ENCODE measurements at regions not wholly inside any gene's neighbourhood (a gene's known extent, or its start where the extent isn't known, plus 50 kb on each side); places are given as distances from the start of the nearest gene placed in this dataset.

GRCh38 chr3:193754719-193755118 is 161.7 kb downstream of the OPA1 start:
- H3K27me3 Mint-ChIP-seq (ENCODE audit: low read depth, poor library complexity): peaks cover 2% of the 10 kb centered on the region
- H3K4me3 Mint-ChIP-seq: no peak overlapping the region
- H3K36me3 Mint-ChIP-seq (ENCODE audit: low read depth): peaks cover 27% of the 10 kb centered on the region
- DNase-seq: no peak
- H3K27ac Mint-ChIP-seq: no peak overlapping the region
- H3K4me1 Mint-ChIP-seq: peaks cover 9% of the 10 kb centered on the region
- TF ChIP-seq, protein P1, sequence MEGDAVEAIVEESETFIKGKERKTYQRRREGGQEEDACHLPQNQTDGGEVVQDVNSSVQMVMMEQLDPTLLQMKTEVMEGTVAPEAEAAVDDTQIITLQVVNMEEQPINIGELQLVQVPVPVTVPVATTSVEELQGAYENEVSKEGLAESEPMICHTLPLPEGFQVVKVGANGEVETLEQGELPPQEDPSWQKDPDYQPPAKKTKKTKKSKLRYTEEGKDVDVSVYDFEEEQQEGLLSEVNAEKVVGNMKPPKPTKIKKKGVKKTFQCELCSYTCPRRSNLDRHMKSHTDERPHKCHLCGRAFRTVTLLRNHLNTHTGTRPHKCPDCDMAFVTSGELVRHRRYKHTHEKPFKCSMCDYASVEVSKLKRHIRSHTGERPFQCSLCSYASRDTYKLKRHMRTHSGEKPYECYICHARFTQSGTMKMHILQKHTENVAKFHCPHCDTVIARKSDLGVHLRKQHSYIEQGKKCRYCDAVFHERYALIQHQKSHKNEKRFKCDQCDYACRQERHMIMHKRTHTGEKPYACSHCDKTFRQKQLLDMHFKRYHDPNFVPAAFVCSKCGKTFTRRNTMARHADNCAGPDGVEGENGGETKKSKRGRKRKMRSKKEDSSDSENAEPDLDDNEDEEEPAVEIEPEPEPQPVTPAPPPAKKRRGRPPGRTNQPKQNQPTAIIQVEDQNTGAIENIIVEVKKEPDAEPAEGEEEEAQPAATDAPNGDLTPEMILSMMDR (IDR thresholded peaks at IDR 0.05): no peak
- H3K9me3 Mint-ChIP-seq: peaks cover 74% of the 10 kb centered on the region

GRCh38 chr3:193756536-193756935 is 163.5 kb downstream of the OPA1 start:
- peaks cover 5% of the 10 kb centered on the region for H3K27me3 Mint-ChIP-seq (ENCODE audit: low read depth, poor library complexity)
- H3K9me3 Mint-ChIP-seq: peaks cover 70% of the 10 kb centered on the region

DNA sequence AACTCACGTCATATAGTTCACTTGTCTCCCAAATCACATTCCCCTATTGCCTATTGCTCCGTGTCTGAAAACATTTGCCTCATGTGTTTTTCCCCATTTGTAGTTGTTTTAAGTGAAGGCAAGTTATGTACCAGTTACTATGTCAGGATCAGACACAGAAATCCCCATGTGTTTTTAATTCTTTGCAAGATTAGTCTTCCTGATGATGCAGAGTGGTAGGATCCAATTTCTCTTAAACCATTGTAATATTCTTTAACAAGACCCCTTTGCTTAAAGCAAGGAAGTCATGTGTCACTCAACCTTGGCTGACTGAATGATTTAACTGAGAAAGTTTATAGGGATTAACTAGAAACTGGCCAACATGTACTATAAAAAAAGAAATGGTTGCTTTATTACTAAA is 164.4 kb downstream of the OPA1 start:
- H3K27ac Mint-ChIP-seq: no peak overlapping the region
- peaks cover 5% of the 10 kb centered on the region for H3K27me3 Mint-ChIP-seq (ENCODE audit: low read depth, poor library complexity)
- no peak for DNase-seq
- H3K36me3 Mint-ChIP-seq (ENCODE audit: low read depth): peaks cover 27% of the 10 kb centered on the region
- H3K4me1 Mint-ChIP-seq: peaks cover 9% of the 10 kb centered on the region
- H3K4me3 Mint-ChIP-seq: no peak overlapping the region
- TF ChIP-seq, protein P1 (IDR thresholded peaks at IDR 0.05): no peak
- peaks cover 64% of the 10 kb centered on the region for H3K9me3 Mint-ChIP-seq

More at GRCh38 chr3:193756536-193756935, 163.5 kb downstream of the OPA1 start:
- Mint-ChIP-seq H3K4me1 (peaks cover 9% of the 10 kb centered on the region), H3K36me3 (ENCODE audit: low read depth) (peaks cover 27% of the 10 kb centered on the region), H3K27ac (no peak overlapping the region), H3K4me3 (no peak overlapping the region)
- no peak for DNase-seq
- TF ChIP-seq, protein P1 (IDR thresholded peaks at IDR 0.05): no peak

GRCh38 chr3:193761969-193762368 is 169.0 kb downstream of the OPA1 start:
- peaks cover 42% of the 10 kb centered on the region for H3K9me3 Mint-ChIP-seq
- DNase-seq: no peak
- H3K27me3 Mint-ChIP-seq (ENCODE audit: low read depth, poor library complexity): peaks cover 15% of the 10 kb centered on the region
- no peak overlapping the region for H3K4me3 Mint-ChIP-seq
- peaks cover 12% of the 10 kb centered on the region for H3K36me3 Mint-ChIP-seq (ENCODE audit: low read depth)
- peaks cover 27% of the 10 kb centered on the region for H3K4me1 Mint-ChIP-seq
- H3K27ac Mint-ChIP-seq: no peak overlapping the region
- TF ChIP-seq, protein P1 (IDR thresholded peaks at IDR 0.05): no peak

GRCh38 chr3:193762657-193763056 is 169.6 kb downstream of the OPA1 start:
- no peak for DNase-seq
- Mint-ChIP-seq H3K27me3 (ENCODE audit: low read depth, poor library complexity) (peaks cover 15% of the 10 kb centered on the region), H3K4me1 (peaks cover 34% of the 10 kb centered on the region), H3K4me3 (no peak overlapping the region), H3K36me3 (ENCODE audit: low read depth) (peaks cover 6% of the 10 kb centered on the region), H3K27ac (no peak overlapping the region), H3K9me3 (peaks cover 35% of the 10 kb centered on the region)
- TF ChIP-seq, protein P1 (IDR thresholded peaks at IDR 0.05): no peak

DNA sequence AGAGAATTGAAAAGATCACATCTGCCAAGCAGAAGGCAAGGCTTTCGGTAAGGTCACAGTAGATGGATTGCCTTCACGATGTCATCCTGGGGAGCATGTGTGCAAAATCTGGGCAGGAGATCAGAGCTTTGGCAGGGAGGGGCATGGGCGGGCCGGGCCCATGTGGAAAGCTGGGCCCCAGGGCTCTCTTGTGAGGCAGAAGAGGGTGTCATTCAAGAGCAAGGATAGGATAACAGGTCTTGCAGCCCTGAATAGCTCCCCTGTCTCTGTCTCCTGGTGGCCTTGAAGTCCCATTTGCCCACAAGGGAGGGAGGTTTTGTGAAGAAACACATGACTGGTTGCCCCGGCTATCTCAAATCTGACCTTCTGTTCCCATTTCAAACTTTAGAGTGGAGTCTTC is 172.0 kb downstream of the OPA1 start:
- no peak overlapping the region for H3K4me3 Mint-ChIP-seq
- H3K4me1 Mint-ChIP-seq: peaks cover 42% of the 10 kb centered on the region
- peaks cover 10% of the 10 kb centered on the region for H3K27me3 Mint-ChIP-seq (ENCODE audit: low read depth, poor library complexity)
- DNase-seq: no peak
- peaks cover 6% of the 10 kb centered on the region for H3K36me3 Mint-ChIP-seq (ENCODE audit: low read depth)
- peak overlapping the region; percentile 62 for H3K27ac Mint-ChIP-seq
- H3K9me3 Mint-ChIP-seq: peaks cover 19% of the 10 kb centered on the region
- TF ChIP-seq, protein P1 (IDR thresholded peaks at IDR 0.05): no peak

All from nephron progenitor cell (in vitro differentiated cells).